HL-60 (cell line): ENCODE measurements at regions not wholly inside any gene's neighbourhood (a gene's known extent, or its start where the extent isn't known, plus 50 kb on each side); places are given as distances from the start of the nearest gene placed in this dataset.

Source experiments
- DNase-seq, 2 experiments: peaks; one replicate each; pipeline ENCODE4 v3.0.0-alpha.2; 2010 to 2020; ENCODE audit warnings: low read depth in 1 of 2, low spot score in 1 of 2
- H3K27ac ChIP-seq: fragments of 250-450 bp; sonication (Bioruptor Pico); replicated peaks from 2 replicates; pipeline ENCODE4 v1.5.1; 2020; ENCODE audit warnings: mild to moderate bottlenecking, moderate library complexity
- H3K27me3 ChIP-seq: fragments of 250-450 bp; sonication (Bioruptor Pico); 2 replicates; pipeline ENCODE4 v1.5.1; 2021; ENCODE audit warnings: mild to moderate bottlenecking, moderate library complexity; ENCODE audit not compliant: insufficient read depth, poor library complexity, severe bottlenecking
- H3K4me3 ChIP-seq: replicated peaks from 2 replicates; pipeline ENCODE4 v1.5.1; 2011; ENCODE audit warnings: mild to moderate bottlenecking, control low read depth, low read length; ENCODE audit not compliant: insufficient read depth
- CTCF ChIP-seq: IDR thresholded peaks from one replicate; pipeline ENCODE4 v1.5.1; 2011; ENCODE audit warnings: low read length, control low read depth, inconsistent platforms; ENCODE audit not compliant: insufficient read depth
- GABPA ChIP-seq: IDR thresholded peaks from 2 replicates; pipeline ENCODE4 v1.6.1; 2012; ENCODE audit warnings: low read depth
- POLR2AphosphoS5 ChIP-seq: IDR thresholded peaks from 2 replicates; pipeline ENCODE4 v1.6.1; 2012; ENCODE audit warnings: low read depth
- SPI1 ChIP-seq: IDR thresholded peaks from 2 replicates; pipeline ENCODE4 v1.6.1; 2012; ENCODE audit warnings: low read depth, mild to moderate bottlenecking, borderline replicate concordance
- TF ChIP-seq, protein P1 (sequence below): IDR thresholded peaks from 2 replicates; pipeline ENCODE4 v1.6.1; 2012; ENCODE audit warnings: low read depth; ENCODE audit not compliant: insufficient replicate concordance

DNA sequence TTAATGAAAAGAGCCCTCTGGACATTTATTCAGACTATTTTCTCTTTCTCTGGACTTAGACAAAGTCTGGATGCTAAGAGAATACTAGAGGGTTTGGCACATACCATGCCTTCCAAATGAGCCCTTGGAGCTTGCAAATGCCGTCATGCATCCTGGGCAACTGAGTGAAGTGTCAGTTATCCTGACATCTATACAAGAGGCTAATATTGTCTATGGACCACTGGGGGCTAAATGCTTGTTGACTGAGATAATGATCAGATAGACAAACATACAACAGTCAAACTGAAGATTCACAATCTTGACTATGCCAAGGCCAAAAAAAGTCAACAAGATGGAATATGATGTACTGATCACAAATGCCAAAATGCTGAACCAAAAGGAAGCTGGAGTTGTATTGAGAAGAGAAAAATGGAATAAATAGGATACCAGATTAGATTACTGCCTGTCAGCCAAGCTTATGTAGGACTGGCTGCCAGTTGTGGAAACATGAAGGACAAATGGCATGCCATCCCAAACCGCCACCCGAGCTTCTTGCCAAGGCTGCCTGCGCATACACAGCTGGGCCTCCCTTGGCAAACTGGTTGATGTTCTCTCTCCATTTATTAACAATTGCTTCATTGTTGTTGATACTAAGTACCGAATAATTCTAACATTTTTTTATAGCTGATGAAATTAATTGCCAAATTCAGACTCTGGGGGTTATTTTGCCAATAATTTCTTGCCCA lies 240.1 kb upstream of the GRAMD2B start:
- Histone ChIP-seq H3K27me3 (no peaks in the 10 kb centered on the region), H3K27ac (no peak overlapping the region), H3K4me3 (no peak overlapping the region)
- TF ChIP-seq POLR2AphosphoS5 (no peak), SPI1 (no peak), GABPA (no peak), CTCF (no peak)
- TF ChIP-seq, protein P1, sequence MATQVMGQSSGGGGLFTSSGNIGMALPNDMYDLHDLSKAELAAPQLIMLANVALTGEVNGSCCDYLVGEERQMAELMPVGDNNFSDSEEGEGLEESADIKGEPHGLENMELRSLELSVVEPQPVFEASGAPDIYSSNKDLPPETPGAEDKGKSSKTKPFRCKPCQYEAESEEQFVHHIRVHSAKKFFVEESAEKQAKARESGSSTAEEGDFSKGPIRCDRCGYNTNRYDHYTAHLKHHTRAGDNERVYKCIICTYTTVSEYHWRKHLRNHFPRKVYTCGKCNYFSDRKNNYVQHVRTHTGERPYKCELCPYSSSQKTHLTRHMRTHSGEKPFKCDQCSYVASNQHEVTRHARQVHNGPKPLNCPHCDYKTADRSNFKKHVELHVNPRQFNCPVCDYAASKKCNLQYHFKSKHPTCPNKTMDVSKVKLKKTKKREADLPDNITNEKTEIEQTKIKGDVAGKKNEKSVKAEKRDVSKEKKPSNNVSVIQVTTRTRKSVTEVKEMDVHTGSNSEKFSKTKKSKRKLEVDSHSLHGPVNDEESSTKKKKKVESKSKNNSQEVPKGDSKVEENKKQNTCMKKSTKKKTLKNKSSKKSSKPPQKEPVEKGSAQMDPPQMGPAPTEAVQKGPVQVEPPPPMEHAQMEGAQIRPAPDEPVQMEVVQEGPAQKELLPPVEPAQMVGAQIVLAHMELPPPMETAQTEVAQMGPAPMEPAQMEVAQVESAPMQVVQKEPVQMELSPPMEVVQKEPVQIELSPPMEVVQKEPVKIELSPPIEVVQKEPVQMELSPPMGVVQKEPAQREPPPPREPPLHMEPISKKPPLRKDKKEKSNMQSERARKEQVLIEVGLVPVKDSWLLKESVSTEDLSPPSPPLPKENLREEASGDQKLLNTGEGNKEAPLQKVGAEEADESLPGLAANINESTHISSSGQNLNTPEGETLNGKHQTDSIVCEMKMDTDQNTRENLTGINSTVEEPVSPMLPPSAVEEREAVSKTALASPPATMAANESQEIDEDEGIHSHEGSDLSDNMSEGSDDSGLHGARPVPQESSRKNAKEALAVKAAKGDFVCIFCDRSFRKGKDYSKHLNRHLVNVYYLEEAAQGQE, result no peak
- DNase-seq, result no peak

DNA sequence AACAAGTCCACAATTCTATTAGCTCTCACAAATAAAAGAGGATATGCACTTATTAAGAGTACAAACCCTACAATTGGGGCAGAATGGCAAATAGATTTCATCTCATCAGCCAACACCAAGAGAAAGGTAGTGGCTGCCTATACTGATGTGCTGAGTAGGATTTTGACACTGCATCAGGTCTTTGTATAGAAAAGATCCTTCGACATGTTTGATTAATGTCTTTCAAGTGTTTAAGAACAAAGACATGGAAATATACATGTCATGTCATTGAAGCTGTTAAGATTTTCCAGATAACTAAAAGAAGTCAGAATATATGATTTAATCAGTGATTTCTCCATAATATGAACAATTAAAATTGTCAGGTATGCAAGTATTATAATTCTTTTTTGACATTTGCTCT lies 238.7 kb upstream of the GRAMD2B start:
- Histone ChIP-seq H3K4me3 (no peak overlapping the region), H3K27ac (no peak overlapping the region), H3K27me3 (no peaks in the 10 kb centered on the region)
- DNase-seq, result no peak
- no peak for TF ChIP-seq POLR2AphosphoS5
- TF ChIP-seq CTCF, result no peak
- TF ChIP-seq, protein P1, result no peak
- no peak for TF ChIP-seq SPI1
- no peak for TF ChIP-seq GABPA

DNA sequence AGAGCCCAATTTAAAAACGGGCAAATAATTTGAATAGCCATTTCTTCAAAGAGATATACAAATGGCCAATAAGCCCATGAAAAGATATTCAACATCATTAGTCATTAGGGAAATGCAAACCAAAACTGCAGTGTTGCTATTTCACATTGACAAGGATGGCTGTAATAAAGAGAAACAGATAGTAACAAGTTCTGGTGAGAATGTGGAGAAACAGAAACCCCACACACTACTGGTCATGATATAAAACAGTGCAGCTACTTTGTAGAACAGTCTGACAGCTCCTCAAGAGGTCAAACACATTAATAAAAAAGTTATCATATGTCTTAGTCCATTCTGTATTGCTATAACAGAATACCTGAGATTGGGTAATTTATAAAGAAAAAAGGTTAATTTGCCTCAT lies 237.0 kb upstream of the GRAMD2B start:
- Histone ChIP-seq H3K4me3 (no peak overlapping the region), H3K27me3 (no peaks in the 10 kb centered on the region), H3K27ac (no peak overlapping the region)
- no peak for DNase-seq
- TF ChIP-seq POLR2AphosphoS5 (no peak), GABPA (no peak), SPI1 (no peak)

DNA sequence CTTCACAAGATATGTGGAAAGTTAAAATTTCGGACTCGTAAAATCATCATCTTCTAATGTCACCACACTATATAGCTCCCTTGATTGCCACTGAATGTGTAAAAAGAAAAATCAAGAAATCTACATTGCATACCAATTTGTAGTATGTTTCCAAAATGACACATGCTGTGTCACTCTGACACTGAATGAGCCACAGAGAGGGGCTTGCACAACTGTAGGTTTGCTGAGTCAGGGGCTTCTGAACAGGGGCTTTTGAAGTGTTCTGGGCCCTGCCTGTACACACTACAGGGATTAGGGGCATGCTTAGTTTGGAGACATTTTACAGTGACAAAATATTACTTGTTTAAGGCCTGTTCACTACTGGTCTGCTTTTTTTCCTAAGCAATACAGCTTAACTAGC lies 234.4 kb upstream of the GRAMD2B start:
- no peak for DNase-seq
- Histone ChIP-seq H3K27me3 (no peaks in the 10 kb centered on the region), H3K27ac (no peak overlapping the region), H3K4me3 (no peak overlapping the region)
- TF ChIP-seq POLR2AphosphoS5 (no peak), GABPA (no peak), SPI1 (no peak), CTCF (no peak)
- TF ChIP-seq, protein P1, result no peak
